Activated CD8-positive, alpha-beta T cell treated with anti-CD3 and anti-CD28 coated beads for 36 hours (primary cell): ENCODE measurements at regions not wholly inside any gene's neighbourhood (a gene's known extent, or its start where the extent isn't known, plus 50 kb on each side); places are given as distances from the start of the nearest gene placed in this dataset.

Experiments used
- ATAC-seq: fragments of 200-7000 bp; cut with Tn5 transposase; one replicate; pipeline ENCODE4 v1.10.0; 2021; ENCODE audit warnings: mild to moderate bottlenecking, moderate library complexity
- CTCF ChIA-PET: fragments of 350-600 bp; sonication (Branson Sonifier 250); formaldehyde crosslinking; loops from one replicate; lab custom pipeline; 2021; ENCODE audit warnings: antibody characterized with exemption; lab: Charles Lee
- POLR2A ChIA-PET: fragments of 350-600 bp; sonication (Branson Sonifier 250); formaldehyde crosslinking; loops from one replicate; lab custom pipeline; 2021; ENCODE audit warnings: antibody characterized with exemption; lab: Charles Lee
- DNase-seq: peaks from one replicate; pipeline ENCODE4 v3.0.0-alpha.2; 2020
- H3K27ac Mint-ChIP-seq: one replicate; pipeline ENCODE4 v1.8.0; 2021; ENCODE audit warnings: mild to moderate bottlenecking, mixed read lengths
- H3K27me3 Mint-ChIP-seq: one replicate; pipeline ENCODE4 v1.8.0; 2021; ENCODE audit warnings: mixed read lengths
- H3K36me3 Mint-ChIP-seq: one replicate; pipeline ENCODE4 v1.8.0; 2021; ENCODE audit warnings: low read depth, mixed read lengths
- H3K4me1 Mint-ChIP-seq: one replicate; pipeline ENCODE4 v1.8.0; 2021; ENCODE audit warnings: low read depth, mixed read lengths
- H3K4me3 Mint-ChIP-seq: one replicate; pipeline ENCODE4 v1.8.0; 2021; ENCODE audit warnings: mild to moderate bottlenecking, moderate library complexity, mixed read lengths
- H3K9me3 Mint-ChIP-seq: one replicate; pipeline ENCODE4 v1.8.0; 2021; ENCODE audit warnings: mixed read lengths
- CTCF ChIP-seq: fragments of 200-600 bp; IDR thresholded peaks from one replicate; pipeline ENCODE4 v1.8.0; 2022; ENCODE audit warnings: antibody characterized with exemption, mild to moderate bottlenecking
- intact Hi-C: fragments of 100-400 bp; cut with micrococcal nuclease; formaldehyde crosslinking; loops from one replicate; pipeline ENCODE4 v1.10.0; 2022

DNA sequence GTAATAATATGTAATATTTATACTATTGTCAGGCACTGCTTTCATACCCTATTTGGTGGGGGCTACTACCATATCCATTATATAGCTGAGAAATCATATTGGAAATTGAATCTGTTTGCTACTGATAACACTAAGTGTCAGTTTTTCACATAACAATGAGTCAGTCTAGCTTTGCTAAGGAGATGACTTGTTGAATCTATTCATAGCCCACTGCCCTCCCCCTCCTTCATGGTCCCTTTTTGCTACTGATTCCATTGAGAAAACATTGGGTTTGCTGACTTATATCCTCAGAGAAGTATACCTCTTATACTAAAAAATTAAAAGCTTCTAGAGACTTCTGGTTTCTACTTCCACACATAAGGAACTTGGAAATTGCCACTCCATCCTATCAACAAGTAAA lies 1898.4 kb downstream of the STIM2 start:
- Mint-ChIP-seq H3K4me3 (no peak overlapping the region), H3K4me1 (no peaks in the 10 kb centered on the region), H3K36me3 (no peaks in the 10 kb centered on the region), H3K27me3 (no peaks in the 10 kb centered on the region), H3K9me3 (peaks cover 2% of the 10 kb centered on the region), H3K27ac (no peak overlapping the region)
- ATAC-seq (no peak), DNase-seq (no peak)
- ChIA-PET POLR2A (no interaction called here), CTCF (no interaction called here)
- intact Hi-C loops, result no loop called here
- no peak for TF ChIP-seq CTCF

- Mint-ChIP-seq H3K4me3 (no peak overlapping the region), H3K4me1 (no peaks in the 10 kb centered on the region), H3K27ac (no peak overlapping the region), H3K9me3 (peaks cover 2% of the 10 kb centered on the region), H3K36me3 (no peaks in the 10 kb centered on the region), H3K27me3 (no peaks in the 10 kb centered on the region)
- DNase-seq (no peak), ATAC-seq (no peak)
- intact Hi-C loops, result no loop called here
- no peak for TF ChIP-seq CTCF
- POLR2A ChIA-PET, result no interaction called here
- CTCF ChIA-PET, result no interaction called here
Observed at GRCh38 chr4:28760003-28760402, 1899.4 kb downstream of the STIM2 start.

GRCh38 chr4:28772066-28772465 lies 1911.4 kb downstream of the STIM2 start:
- ChIA-PET CTCF (no interaction called here), POLR2A (no interaction called here)
- ATAC-seq, result no peak
- Mint-ChIP-seq H3K4me3 (no peak overlapping the region), H3K27ac (no peak overlapping the region), H3K4me1 (no peaks in the 10 kb centered on the region), H3K27me3 (no peaks in the 10 kb centered on the region), H3K9me3 (peaks cover 7% of the 10 kb centered on the region), H3K36me3 (no peaks in the 10 kb centered on the region)
- no peak for DNase-seq
- intact Hi-C loops, result no loop called here
- TF ChIP-seq CTCF, result no peak

GRCh38 chr4:28772788-28773187 lies 1912.1 kb downstream of the STIM2 start:
- H3K9me3 Mint-ChIP-seq, result peaks cover 5% of the 10 kb centered on the region
- POLR2A ChIA-PET, result no interaction called here
- H3K36me3 Mint-ChIP-seq, result no peaks in the 10 kb centered on the region
- CTCF ChIA-PET, result no interaction called here
- no peak for TF ChIP-seq CTCF
- DNase-seq (no peak), ATAC-seq (no peak)
- no peaks in the 10 kb centered on the region for H3K27me3 Mint-ChIP-seq
- intact Hi-C loops, result no loop called here
- H3K27ac Mint-ChIP-seq, result no peak overlapping the region
- H3K4me1 Mint-ChIP-seq, result no peaks in the 10 kb centered on the region
- no peak overlapping the region for H3K4me3 Mint-ChIP-seq

- DNase-seq (no peak), ATAC-seq (no peak)
- Mint-ChIP-seq H3K9me3 (peaks cover 3% of the 10 kb centered on the region), H3K4me1 (no peaks in the 10 kb centered on the region), H3K36me3 (no peaks in the 10 kb centered on the region), H3K27ac (no peak overlapping the region), H3K27me3 (no peaks in the 10 kb centered on the region), H3K4me3 (no peak overlapping the region)
- POLR2A ChIA-PET, result no interaction called here
- intact Hi-C loops, result no loop called here
- CTCF ChIA-PET, result no interaction called here
- no peak for TF ChIP-seq CTCF
Observed at GRCh38 chr4:28774344-28774743, 1913.7 kb downstream of the STIM2 start.
